ENCODE measurements at regions not wholly inside any gene's neighbourhood (a gene's known extent, or its start where the extent isn't known, plus 50 kb on each side); places are given as distances from the start of the nearest gene placed in this dataset.
"Not testable (repeated sequence)": the region's sequence is repeated elsewhere in the genome, so short reads cannot be mapped to it uniquely, and the experiment has no call there.

- no peak for DNase-seq (ENCODE audit: low spot score)
Observed at GRCh38 chr13:65302691-65303090, 1927.4 kb downstream of the PCDH9 start.

GRCh38 chr13:65301506-65301905, 1928.6 kb downstream of the PCDH9 start:
- no peak for DNase-seq (ENCODE audit: low spot score)

- DNase-seq (ENCODE audit: low spot score) = no peak
Observed at GRCh38 chr13:65300220-65300619, 1929.9 kb downstream of the PCDH9 start.

GRCh38 chr13:65293530-65294198, 1936.5 kb downstream of the PCDH9 start:
- no peak for DNase-seq (ENCODE audit: low spot score)

DNA sequence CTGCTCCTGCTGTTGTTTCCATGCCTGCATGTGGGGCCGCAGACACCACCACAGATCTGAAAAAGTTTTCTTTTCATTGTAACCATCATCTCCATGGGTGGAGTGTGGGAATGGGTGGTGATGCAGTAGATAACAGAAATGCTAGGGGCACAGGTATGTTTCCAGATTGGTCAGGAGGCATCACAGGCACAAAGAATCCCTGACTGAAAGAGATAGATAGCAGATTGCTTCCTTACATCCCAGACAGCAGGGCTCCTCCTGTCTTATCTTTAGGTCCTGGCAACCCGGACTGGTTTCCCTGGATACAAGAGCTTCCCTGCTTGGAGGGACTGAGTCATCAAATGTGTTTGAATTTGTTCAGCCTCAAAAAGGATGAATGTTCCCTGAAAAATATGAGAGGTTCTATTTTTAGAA, 1937.6 kb downstream of the PCDH9 start:
- DNase-seq (ENCODE audit: low spot score) = no peak

DNA sequence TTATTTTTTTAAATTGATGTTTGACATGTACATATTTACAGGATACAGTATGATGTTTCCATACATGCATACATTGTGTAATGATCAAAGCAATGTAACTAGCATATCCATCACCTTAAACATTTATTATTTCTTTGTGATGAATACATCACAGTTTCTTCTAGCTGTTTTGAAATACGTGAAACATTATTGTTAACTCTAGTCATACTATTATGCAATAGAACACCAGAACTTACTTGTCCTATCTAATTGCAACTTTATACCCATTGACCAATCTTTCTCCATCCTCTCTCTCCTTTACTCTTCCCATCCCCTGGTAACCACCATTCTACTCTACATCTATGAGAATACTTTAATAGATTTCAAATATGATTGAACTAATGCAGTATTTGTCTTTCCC, 1942.7 kb downstream of the PCDH9 start:
- DNase-seq (ENCODE audit: low spot score) = no peak

GRCh38 chr13:65275838-65276630, 1954.1 kb downstream of the PCDH9 start:
- no peak for DNase-seq (ENCODE audit: low spot score)

DNA sequence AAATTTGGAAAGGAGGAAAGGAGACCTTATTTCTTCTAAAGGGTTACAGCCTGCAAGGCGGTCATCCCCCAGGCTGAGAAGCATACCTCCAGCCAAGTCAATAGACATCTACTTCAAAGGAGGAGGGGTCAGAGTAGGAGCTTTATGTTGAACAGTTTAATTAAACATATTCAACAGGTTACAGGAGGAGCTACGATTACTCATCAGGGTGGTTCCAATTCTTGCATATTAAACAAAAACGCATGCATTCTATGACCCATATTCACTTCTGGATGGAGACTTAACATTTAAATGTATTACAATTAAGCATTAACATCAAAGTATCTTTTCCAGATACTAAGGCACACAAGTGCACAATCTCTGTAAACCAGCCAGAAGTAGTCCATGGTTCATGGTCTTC, 1955.0 kb downstream of the PCDH9 start:
- DNase-seq (ENCODE audit: low spot score) = no peak

DNA sequence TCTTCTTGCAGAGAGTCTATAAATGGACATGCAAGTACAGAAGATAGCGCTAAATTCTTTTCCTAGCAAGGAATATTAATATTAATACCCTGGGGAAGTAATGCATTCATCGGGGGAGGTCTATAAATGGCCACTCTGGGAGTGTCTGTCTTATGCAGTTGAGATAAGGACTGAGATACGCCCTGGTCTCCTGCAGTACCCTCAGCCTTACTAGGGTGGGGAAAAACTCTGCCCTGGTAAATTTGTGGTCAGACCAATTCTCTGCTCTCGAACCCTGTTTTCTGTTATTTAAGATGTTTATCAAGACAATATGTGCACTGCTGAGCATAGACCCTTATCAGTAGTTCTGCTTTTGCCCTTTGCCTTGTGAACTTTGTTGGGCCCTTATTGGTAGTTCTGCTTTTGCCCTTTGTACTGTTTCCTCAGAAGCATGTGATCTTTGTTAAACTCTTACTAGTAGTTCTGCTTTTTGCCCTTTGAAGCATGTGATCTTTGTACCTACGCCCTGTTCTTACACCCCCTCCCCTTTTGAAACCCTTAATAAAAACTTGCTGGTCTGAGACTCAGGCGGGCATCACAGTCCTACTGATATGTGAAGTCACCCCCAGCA, 1956.2 kb downstream of the PCDH9 start:
- DNase-seq (ENCODE audit: low spot score) = not testable (repeated sequence)

- DNase-seq (ENCODE audit: low spot score) = no peak
Observed at GRCh38 chr13:65268009-65268408, 1962.1 kb downstream of the PCDH9 start.

DNA sequence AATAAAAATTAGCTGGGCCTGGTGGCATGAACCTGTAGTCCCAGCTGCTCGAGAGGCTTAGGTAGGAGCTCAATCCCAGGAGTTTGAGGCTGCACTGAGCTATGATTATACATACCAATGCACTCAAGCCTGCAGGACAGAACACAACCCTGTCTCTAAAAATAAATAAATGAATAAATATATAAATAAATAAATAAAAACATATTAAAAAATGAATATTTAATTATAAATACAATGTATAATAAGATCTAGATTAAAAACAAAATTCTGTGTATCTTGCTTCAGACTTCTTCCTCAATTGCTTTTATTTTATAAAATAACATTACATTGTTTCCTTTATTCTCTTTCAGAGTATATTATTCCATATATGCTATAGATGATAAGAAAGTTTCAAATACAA, 1964.1 kb downstream of the PCDH9 start:
- DNase-seq (ENCODE audit: low spot score) = no peak

DNA sequence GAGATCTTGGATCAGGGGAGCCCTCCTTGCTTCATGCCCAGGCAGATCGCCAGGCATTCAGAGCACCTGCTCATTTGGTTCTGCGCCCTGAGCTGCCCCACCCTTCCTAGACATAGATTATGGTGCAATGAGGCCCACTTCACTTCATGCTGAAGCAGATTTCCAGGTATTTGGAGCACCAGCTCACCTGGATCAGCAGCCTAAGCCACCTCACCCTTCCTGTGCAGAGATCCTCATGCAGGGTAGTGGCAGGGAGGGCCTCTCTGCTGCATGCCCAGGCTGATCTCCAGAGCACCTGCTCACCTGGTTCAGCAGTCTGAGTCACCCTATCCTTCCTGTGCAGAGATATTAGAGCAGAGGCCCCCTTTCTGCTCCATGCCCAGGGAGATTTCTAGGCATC, 1966.1 kb downstream of the PCDH9 start:
- DNase-seq (ENCODE audit: low spot score) = no peak

GRCh38 chr13:65260946-65261891, 1968.9 kb downstream of the PCDH9 start:
- no peak for DNase-seq (ENCODE audit: low spot score)

DNA sequence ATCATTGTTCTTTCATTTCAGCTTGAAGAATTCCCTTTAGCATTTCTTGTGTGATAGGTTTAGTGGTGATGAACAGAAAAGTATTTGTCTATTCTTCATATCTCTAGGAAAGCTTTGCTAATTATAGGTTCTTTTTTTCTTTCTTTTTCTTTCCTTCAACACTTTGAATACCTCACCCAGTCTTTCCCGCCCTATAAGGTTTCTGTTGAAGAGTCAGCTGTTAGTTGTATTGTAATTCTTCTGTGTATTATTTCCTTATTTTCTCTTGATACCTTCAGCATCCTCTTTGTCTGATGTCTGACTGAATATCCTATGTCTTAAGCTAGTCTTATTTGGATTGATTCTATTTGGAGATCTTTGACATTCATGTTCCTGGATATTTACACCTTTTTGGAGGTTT, 1989.4 kb downstream of the PCDH9 start:
- no peak for DNase-seq (ENCODE audit: low spot score)

DNA sequence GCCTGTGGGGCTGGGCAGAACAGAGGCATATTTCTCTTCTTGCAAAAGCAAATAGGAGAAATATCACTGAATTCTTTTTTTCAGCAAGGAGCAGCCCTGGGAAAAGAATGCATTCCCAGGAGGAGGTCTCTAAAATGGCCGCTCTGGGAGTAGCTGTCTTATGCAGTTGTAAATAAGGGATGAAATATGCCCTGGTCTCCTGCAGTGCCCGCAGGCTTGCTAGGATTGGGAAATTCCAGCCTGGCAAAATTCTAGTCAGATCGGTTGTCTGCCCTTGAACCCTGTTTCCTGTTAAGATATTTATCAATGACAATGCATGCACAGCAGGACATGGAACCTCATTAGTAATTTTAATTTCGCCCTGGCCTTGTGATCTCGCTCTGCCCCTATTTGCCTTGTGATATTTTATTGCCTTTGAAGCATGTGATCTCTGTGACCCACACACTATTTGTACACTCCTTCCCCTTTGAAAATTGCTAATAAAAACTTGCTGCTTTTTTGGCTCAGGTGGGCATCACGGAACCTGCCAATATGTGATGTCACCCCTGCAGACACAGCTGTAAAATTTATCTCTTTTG, 1993.2 kb downstream of the PCDH9 start:
- DNase-seq (ENCODE audit: low spot score) = no peak

DNA sequence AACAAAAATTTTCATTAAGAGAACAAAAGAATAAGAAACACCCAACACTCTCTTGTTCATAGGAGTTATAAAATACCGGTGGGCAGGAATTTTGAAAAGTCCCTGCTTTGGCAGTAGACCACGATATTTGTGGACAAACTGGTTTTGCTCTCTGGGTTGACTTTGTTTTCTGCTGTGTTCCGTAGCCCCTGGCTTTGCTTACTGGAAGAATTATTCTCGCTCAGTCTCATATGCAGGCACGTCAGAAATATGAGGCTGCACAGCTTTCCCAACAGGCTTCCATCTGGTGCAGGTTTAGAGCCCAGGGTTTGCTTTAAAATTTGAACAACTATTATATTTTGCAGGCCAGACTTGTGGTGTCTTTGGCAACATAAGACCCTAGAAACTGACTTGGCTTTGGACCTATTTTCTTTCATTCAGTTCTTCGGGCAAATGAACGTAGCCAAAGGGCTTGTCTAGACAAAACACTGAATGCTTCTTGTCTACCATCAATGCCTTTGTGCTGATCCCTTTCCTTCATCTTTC, 2012.6 kb downstream of the PCDH9 start:
- DNase-seq (ENCODE audit: low spot score) = no peak

- DNase-seq (ENCODE audit: low spot score) = not testable (repeated sequence)
Observed at GRCh38 chr13:65202845-65203244, 2027.3 kb downstream of the PCDH9 start.

DNA sequence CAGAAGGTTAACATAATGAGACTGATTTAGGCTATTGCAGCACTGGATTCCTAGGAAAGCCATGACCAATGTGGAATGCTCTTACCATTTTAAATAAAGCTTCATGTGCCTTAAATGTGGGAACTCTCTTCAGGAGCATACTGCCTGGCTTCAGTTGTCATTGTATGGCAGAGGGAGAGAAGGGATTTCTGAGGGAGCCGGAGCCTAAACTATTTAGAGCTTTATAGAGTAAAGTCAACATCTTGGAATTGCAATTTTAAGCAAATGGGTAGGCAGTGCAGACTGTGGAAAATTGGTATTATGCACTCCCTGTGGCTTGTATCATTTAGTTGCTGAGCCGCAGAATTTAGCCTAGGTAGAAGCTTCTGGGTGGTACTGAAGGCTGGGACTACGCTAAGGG, 2041.4 kb downstream of the PCDH9 start:
- no peak for DNase-seq (ENCODE audit: low spot score)

GRCh38 chr13:65168026-65168425, 2062.1 kb downstream of the PCDH9 start:
- no peak for DNase-seq (ENCODE audit: low spot score)

DNA sequence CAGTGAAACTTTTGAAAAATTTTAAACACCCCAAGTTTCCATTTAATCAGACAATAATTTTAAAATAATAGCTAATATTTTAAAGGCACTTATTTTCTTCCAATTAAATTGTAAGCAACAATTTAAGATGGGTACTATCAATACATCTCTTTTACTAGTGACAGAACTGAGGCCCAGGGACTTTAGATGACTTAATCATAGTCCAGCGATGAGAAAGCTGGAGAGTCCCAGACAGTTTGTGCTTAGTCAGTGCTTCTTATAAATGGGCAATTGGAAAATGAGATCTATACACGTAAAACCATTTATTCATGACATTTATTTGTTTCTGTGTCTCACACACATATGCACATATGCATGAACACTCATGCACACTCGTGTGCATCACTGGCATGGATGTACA, 2063.5 kb downstream of the PCDH9 start:
- DNase-seq (ENCODE audit: low spot score) = no peak

- no peak for DNase-seq (ENCODE audit: low spot score)
Observed at GRCh38 chr13:65159803-65160202, 2070.3 kb downstream of the PCDH9 start.

DNA sequence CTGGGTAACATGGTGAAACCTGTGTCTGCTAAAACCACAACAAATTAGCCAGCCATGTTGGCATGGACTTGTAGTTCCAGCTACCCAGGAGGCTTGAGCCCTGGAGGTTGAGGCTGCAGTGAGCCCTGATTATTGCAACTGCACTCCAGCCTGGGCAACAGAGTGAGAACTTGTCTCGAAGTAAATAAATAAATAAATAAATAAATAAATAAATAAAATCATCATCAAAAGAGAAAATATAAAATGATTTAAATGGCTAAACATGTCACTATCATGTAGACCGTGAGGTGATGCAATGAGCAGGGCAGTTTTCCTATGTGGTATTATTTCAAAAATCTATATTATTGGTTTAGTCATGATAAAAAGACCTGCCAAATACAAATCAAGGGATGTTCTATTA, 2074.3 kb downstream of the PCDH9 start:
- DNase-seq (ENCODE audit: low spot score) = no peak
